Neuronal stem cell (in vitro differentiated cells): ENCODE measurements at regions not wholly inside any gene's neighbourhood (a gene's known extent, or its start where the extent isn't known, plus 50 kb on each side); places are given as distances from the start of the nearest gene placed in this dataset.
"Not testable (repeated sequence)": the region's sequence is repeated elsewhere in the genome, so short reads cannot be mapped to it uniquely, and the experiment has no call there.

ENCODE experiments used
- DNase-seq: peaks from one replicate; pipeline ENCODE4 v3.0.0-alpha.2; 2013; ENCODE audit warnings: low spot score
- H2AFZ ChIP-seq: one replicate; pipeline ENCODE4 v1.6.1; 2013; ENCODE audit warnings: mild to moderate bottlenecking, low read length, inconsistent platforms
- H2AK5ac ChIP-seq: 2 replicates; pipeline ENCODE4 v1.6.1; 2013; ENCODE audit warnings: low read depth, mild to moderate bottlenecking, inconsistent platforms, low read length, moderate library complexity, mixed read lengths
- H2BK120ac ChIP-seq: 2 replicates; pipeline ENCODE4 v1.6.1; 2013; ENCODE audit warnings: low read depth, mild to moderate bottlenecking, inconsistent platforms, low read length, moderate library complexity, mixed read lengths
- H2BK12ac ChIP-seq: one replicate; pipeline ENCODE4 v1.6.1; 2013; ENCODE audit warnings: low read length, inconsistent platforms
- H2BK15ac ChIP-seq: 2 replicates; pipeline ENCODE4 v1.6.1; 2013; ENCODE audit warnings: mild to moderate bottlenecking, low read length, inconsistent platforms, mixed read lengths
- H2BK5ac ChIP-seq: one replicate; pipeline ENCODE4 v1.6.1; 2013; ENCODE audit warnings: inconsistent platforms, mild to moderate bottlenecking, low read length, moderate library complexity
- H3K14ac ChIP-seq: one replicate; pipeline ENCODE4 v1.6.1; 2013; ENCODE audit warnings: low read length, inconsistent platforms
- H3K18ac ChIP-seq: 2 replicates; pipeline ENCODE4 v1.6.1; 2013; ENCODE audit warnings: low read length, inconsistent platforms
- H3K23ac ChIP-seq: 2 replicates; pipeline ENCODE4 v1.6.1; 2013; ENCODE audit warnings: low read depth, mild to moderate bottlenecking, mixed read lengths, low read length, inconsistent platforms; ENCODE audit not compliant: poor library complexity
- H3K27ac ChIP-seq: replicated peaks from 3 replicates; pipeline ENCODE4 v1.5.1; 2013; ENCODE audit warnings: low read length, inconsistent platforms
- H3K27me3 ChIP-seq, 3 experiments: 2 replicates each; pipeline ENCODE4 v1.6.1; 2013; ENCODE audit warnings: low read length in 3 of 3, mild to moderate bottlenecking in 2 of 3, inconsistent platforms in 1 of 3, low read depth in 1 of 3, mixed read lengths in 1 of 3, moderate library complexity in 1 of 3; ENCODE audit not compliant: control insufficient read depth in 3 of 3, insufficient read depth in 3 of 3
- H3K36me3 ChIP-seq, 2 donors: replicated peaks in 1 of 2; 2 replicates each; pipeline ENCODE4 v1.6.1; 2013; ENCODE audit warnings: low read length in 2 of 2; ENCODE audit not compliant: control insufficient read depth in 2 of 2, insufficient read depth in 2 of 2
- H3K4ac ChIP-seq: 2 replicates; pipeline ENCODE4 v1.6.1; 2013; ENCODE audit warnings: inconsistent platforms, mild to moderate bottlenecking, low read length, moderate library complexity
- H3K4me1 ChIP-seq, 2 donors: 1 replicate in 1 of 2; 2 replicates in 1 of 2; pipeline ENCODE4 v1.6.1; 2013; ENCODE audit warnings: low read length in 2 of 2, low read depth in 1 of 2; ENCODE audit not compliant: control insufficient read depth in 2 of 2, insufficient read depth in 1 of 2
- H3K4me2 ChIP-seq: one replicate; pipeline ENCODE4 v1.6.1; 2013; ENCODE audit warnings: mild to moderate bottlenecking, low read length, inconsistent platforms; ENCODE audit not compliant: insufficient read depth, poor library complexity, severe bottlenecking
- H3K4me3 ChIP-seq, 2 donors: 2 replicates each; pipeline ENCODE4 v1.5.1; 2013; ENCODE audit warnings: low read length in 2 of 2, mild to moderate bottlenecking in 2 of 2, inconsistent platforms in 1 of 2, moderate library complexity in 1 of 2
- H3K79me1 ChIP-seq: one replicate; pipeline ENCODE4 v1.6.1; 2013; ENCODE audit warnings: low read depth, mild to moderate bottlenecking, inconsistent platforms, low read length, moderate library complexity
- H3K9ac ChIP-seq: one replicate; pipeline ENCODE4 v1.6.1; 2013; ENCODE audit warnings: mild to moderate bottlenecking, low read depth, low read length, inconsistent platforms; ENCODE audit not compliant: poor library complexity
- H3K9me3 ChIP-seq, 2 donors: replicated peaks in 1 of 2; 2 replicates each; pipeline versions ENCODE3 to v1.6.1; 2013; ENCODE audit warnings: low read length in 2 of 2, mild to moderate bottlenecking in 2 of 2, inconsistent platforms in 1 of 2, low read depth in 1 of 2, mixed read lengths in 1 of 2, moderate library complexity in 1 of 2; ENCODE audit not compliant: control insufficient read depth in 2 of 2, insufficient read depth in 1 of 2
- H4K8ac ChIP-seq: one replicate; pipeline ENCODE4 v1.6.1; 2013; ENCODE audit warnings: low read depth, mild to moderate bottlenecking, inconsistent platforms, low read length, moderate library complexity
- H4K91ac ChIP-seq: one replicate; pipeline ENCODE4 v1.6.1; 2013; ENCODE audit warnings: low read length, low read depth, mild to moderate bottlenecking, inconsistent platforms; ENCODE audit not compliant: poor library complexity
- WGBS, 2 donors: extraction: QIAGEN DNeasy Blood & Tissue Kit; methylation state at CpG; one replicate each; pipeline ENCODE4 v1.1.7; 2013; ENCODE audit warnings: missing lambda C conversion rate in 2 of 2, mixed read lengths in 1 of 2; ENCODE audit not compliant: insufficient read length in 2 of 2, insufficient replicate concordance in 1 of 2; ENCODE audit errors: extremely low coverage in 2 of 2; 5-methylcytosine and 5-hydroxymethylcytosine counted together

DNA sequence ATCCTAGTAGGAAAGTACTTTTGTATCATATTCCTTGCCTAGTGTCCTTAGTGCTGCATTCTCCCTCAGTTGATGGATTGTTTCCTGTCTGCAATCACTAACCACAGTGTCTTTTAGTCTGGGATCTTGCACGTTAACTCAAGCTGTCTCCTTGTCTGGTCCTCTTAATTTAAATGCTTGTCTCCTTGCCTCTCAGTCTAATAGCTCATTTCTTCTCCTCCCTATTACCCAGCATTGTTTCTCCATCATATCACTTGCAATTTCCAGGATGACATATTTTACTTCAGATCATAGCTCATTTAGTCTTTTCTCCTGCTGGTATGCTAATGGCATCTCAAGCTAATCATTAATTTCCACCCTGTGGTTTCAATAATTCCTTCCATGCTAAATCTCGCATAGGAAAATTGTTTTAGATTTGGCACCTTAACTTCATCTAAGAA, 2052.0 kb upstream of the C9orf72 start:
- DNase-seq = no peak
- no peak overlapping the region for H2BK12ac ChIP-seq
- H3K4me1 ChIP-seq = no peaks in the 10 kb centered on the region

DNA sequence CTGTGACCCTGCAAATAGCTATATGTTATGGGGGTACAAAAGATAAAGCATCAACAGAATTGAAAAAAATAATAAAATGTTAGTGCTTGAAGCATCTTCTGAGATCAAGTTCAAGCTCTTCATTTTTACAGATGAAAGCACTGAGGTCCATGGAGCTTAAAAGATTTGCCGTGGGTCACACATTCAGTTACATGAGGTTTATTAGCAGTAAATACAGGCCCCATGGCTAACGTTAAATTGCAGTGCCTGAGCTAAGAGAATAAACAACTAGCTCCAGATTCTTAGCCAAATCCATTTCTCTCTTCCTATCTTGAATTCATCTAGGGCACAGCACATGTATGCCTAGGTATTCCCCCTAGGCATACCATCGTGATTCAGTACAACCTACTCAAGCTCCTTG, 2052.7 kb upstream of the C9orf72 start:
- Histone ChIP-seq H4K91ac (no peak overlapping the region), H3K79me1 (no peaks in the 10 kb centered on the region), H3K9me3 (no peaks in the 10 kb centered on the region), H3K36me3 (no peaks in the 10 kb centered on the region), H2BK15ac (no peak overlapping the region), H2AK5ac (no peak overlapping the region), H3K14ac (no peak overlapping the region), H3K4me1 (no peaks in the 10 kb centered on the region), H3K4me3 (no peak overlapping the region), H3K9ac (no peak overlapping the region), H2AFZ (no peak overlapping the region), H3K27me3 (no peaks in the 10 kb centered on the region), H2BK120ac (no peak overlapping the region), H4K8ac (no peak overlapping the region), H3K27ac (no peak overlapping the region), H3K4me2 (no peak overlapping the region), H2BK12ac (no peak overlapping the region), H3K4ac (no peak overlapping the region), H3K18ac (no peak overlapping the region), H2BK5ac (no peak overlapping the region), H3K23ac (no peak overlapping the region)
- WGBS, 2 donors = no CpG with 5 or more reads among the region's 3 CpGs
- no peak for DNase-seq

More for the DNA sequence above, 2052.0 kb upstream of the C9orf72 start:
- H4K8ac ChIP-seq = no peak overlapping the region
- H2BK5ac ChIP-seq = no peak overlapping the region
- WGBS, 2 donors = no CpG with 5 or more reads among the region's 2 CpGs
- no peak overlapping the region for H3K27ac ChIP-seq
- no peaks in the 10 kb centered on the region for H3K36me3 ChIP-seq
- H3K18ac ChIP-seq = no peak overlapping the region
- H3K79me1 ChIP-seq = no peaks in the 10 kb centered on the region
- no peak overlapping the region for H3K14ac ChIP-seq
- no peak overlapping the region for H4K91ac ChIP-seq
- H3K23ac ChIP-seq = no peak overlapping the region
- H3K9ac ChIP-seq = no peak overlapping the region
- H2AFZ ChIP-seq = no peak overlapping the region
- H2BK15ac ChIP-seq = no peak overlapping the region
- H2BK120ac ChIP-seq = no peak overlapping the region
- no peaks in the 10 kb centered on the region for H3K9me3 ChIP-seq
- no peak overlapping the region for H3K4me3 ChIP-seq
- no peaks in the 10 kb centered on the region for H3K27me3 ChIP-seq
- no peak overlapping the region for H2AK5ac ChIP-seq
- no peak overlapping the region for H3K4ac ChIP-seq
- H3K4me2 ChIP-seq = no peak overlapping the region

DNA sequence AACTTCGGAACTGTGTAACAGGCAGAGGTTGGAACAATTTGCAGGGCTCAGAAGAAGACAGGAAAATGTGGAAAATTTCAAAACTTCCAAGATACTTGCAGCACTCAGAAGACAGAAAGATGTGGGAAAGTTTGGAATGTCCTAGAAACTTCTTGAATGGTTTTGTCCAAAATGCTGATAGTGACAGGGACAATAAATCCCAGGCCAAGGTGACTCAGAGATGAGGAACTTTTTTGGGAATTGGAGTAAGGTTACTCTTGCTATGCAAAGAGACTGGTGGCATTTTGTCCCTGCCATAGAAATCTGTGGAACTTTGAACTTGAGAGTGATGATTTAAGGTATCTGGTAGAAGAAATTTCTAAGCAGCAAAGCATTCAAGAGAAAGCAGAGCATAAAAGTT, 2055.6 kb upstream of the C9orf72 start:
- not testable (repeated sequence) for DNase-seq, H2BK12ac ChIP-seq, H2AK5ac ChIP-seq, H3K79me1 ChIP-seq, H3K4me3 ChIP-seq, H3K4me2 ChIP-seq, H2AFZ ChIP-seq, H4K91ac ChIP-seq, H2BK120ac ChIP-seq, H2BK5ac ChIP-seq, H3K9ac ChIP-seq, H3K36me3 ChIP-seq, H3K4ac ChIP-seq, H3K27ac ChIP-seq, H2BK15ac ChIP-seq, H4K8ac ChIP-seq, H3K4me1 ChIP-seq, H3K9me3 ChIP-seq, H3K14ac ChIP-seq, H3K27me3 ChIP-seq, H3K18ac ChIP-seq, H3K23ac ChIP-seq
- no CpG with 5 or more reads among the region's 1 CpG for WGBS, 2 donors

DNA sequence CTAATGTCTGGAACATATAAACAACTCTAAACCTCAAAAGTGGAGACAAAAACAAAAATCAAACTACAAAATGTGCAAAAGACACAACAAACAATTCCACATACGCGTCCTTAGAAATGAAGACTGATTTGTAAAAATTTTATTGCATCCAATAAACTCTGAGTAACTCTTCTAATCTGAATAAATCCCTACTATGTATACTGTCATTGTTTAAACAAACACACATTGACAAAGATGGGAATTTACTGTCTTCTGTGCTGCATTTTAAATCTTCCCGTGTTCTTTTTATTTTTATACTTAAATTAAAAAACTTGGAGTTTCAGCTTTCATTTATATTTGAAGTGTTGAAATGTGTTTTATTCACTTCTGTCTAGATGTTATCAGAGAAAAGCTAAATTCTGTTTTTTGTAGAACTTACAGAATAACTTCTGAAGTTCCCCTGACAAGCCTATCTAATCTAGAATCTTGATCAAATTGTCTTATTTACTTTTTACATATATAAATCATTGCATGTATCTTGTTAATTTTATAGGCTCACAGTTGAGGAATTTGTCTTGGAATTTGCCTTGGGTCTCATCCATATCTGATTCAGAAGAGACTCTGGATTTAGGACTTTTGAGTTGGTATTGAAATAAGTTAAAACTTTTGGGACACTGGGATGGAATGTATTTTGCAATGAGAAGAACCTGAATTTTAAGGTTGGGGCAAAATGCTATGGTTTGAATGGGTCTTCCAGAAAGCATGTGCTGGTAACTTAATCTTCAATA, 2064.4 kb upstream of the C9orf72 start:
- H3K9ac ChIP-seq = no peak overlapping the region
- no peak overlapping the region for H2BK12ac ChIP-seq
- no CpG with 5 or more reads among the region's 3 CpGs for WGBS, 2 donors
- H3K79me1 ChIP-seq = no peaks in the 10 kb centered on the region
- no peak overlapping the region for H3K4me3 ChIP-seq
- no peaks in the 10 kb centered on the region for H3K4me1 ChIP-seq
- H2BK15ac ChIP-seq = no peak overlapping the region
- no peaks in the 10 kb centered on the region for H3K36me3 ChIP-seq
- H3K9me3 ChIP-seq = no peaks in the 10 kb centered on the region
- DNase-seq = no peak
- no peak overlapping the region for H2BK120ac ChIP-seq
- H3K4ac ChIP-seq = no peak overlapping the region
- no peak overlapping the region for H4K91ac ChIP-seq
- H2AK5ac ChIP-seq = no peak overlapping the region
- H3K14ac ChIP-seq = no peak overlapping the region
- H2AFZ ChIP-seq = no peak overlapping the region
- no peaks in the 10 kb centered on the region for H3K27me3 ChIP-seq
- H4K8ac ChIP-seq = no peak overlapping the region
- H3K27ac ChIP-seq = no peak overlapping the region
- no peak overlapping the region for H3K23ac ChIP-seq
- H2BK5ac ChIP-seq = no peak overlapping the region
- no peak overlapping the region for H3K4me2 ChIP-seq
- no peak overlapping the region for H3K18ac ChIP-seq
